ENCODE measurements at regions not wholly inside any gene's neighbourhood (a gene's known extent, or its start where the extent isn't known, plus 50 kb on each side); places are given as distances from the start of the nearest gene placed in this dataset.
A peak's percentile ranks its signal among the peaks of the same experiment; 100 is the strongest.
"Not testable (repeated sequence)": the region's sequence is repeated elsewhere in the genome, so short reads cannot be mapped to it uniquely, and the experiment has no call there.

- no peaks in the 10 kb centered on the region for H3K27me3 ChIP-seq (replicated peaks; ENCODE audit: control insufficient read depth, insufficient read depth, low read length)
- no peaks in the 10 kb centered on the region for H3K9me3 ChIP-seq (ENCODE audit: control insufficient read depth, low read length)
- H3K4me1 ChIP-seq (ENCODE audit: control insufficient read depth, insufficient read depth, low read length): peaks cover 31% of the 10 kb centered on the region
- H3K4me3 ChIP-seq (ENCODE audit: low read length): no peak overlapping the region
- H3K36me3 ChIP-seq (ENCODE audit: control insufficient read depth, insufficient read depth, low read length, severe bottlenecking): no peaks in the 10 kb centered on the region
- no peak overlapping the region for H3K9ac ChIP-seq (ENCODE audit: low read length)
- no peak for DNase-seq (ENCODE audit: low read depth)
Measured at GRCh38 chr5:91315701-91316100, 67.4 kb downstream of the ARRDC3 start.

DNA sequence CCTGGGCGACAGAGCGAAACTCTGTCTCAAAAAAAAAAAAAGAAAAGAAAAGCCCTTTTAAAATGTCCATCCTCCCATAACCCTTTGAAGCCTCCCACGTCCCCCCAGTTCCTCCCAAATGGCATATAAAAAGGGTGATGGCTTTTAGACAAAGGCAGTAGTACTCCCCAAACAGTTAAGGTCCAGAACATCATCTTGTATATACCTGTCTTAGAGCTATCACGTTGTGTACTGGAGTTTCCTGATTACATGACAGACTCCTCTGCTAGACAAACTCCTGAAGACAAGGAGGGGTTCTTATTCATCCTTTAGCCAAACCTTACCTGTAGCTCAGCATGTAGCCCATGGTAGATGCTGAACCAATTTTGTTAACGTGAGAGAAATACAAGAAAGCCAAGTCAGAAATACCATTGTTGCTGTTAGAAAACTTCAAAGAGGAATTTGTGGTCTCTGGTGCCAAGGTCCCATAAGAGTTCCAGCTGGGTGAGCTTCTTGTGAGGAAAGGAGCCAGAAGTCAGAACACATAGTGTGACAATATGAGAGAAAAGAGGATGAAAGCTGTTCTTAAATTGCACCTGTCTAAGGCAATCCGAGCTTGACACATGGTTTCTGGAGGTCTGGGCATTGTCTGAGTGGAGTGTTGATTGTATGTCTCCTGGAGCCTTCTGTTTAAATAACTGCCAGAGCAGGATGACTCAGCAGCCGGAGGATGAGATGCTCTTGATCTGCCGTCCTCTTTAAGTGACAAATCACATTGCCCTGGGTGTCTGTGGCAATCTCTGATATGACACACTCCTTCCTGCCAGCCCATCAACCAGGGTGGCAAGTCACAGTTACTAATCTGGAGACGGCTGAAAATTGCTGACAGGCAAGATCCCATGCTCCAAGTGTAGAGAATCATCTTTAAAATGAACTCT is 69.1 kb downstream of the ARRDC3 start:
- no peaks in the 10 kb centered on the region for H3K27me3 ChIP-seq (replicated peaks; ENCODE audit: control insufficient read depth, insufficient read depth, low read length)
- H3K4me3 ChIP-seq (ENCODE audit: low read length): peak overlapping the region; percentile 54
- DNase-seq (ENCODE audit: low read depth): peak; percentile 88
- peaks cover 31% of the 10 kb centered on the region for H3K4me1 ChIP-seq (ENCODE audit: control insufficient read depth, insufficient read depth, low read length)
- H3K9me3 ChIP-seq (ENCODE audit: control insufficient read depth, low read length): no peaks in the 10 kb centered on the region
- H3K9ac ChIP-seq (ENCODE audit: low read length): peak overlapping the region; percentile 37
- no peaks in the 10 kb centered on the region for H3K36me3 ChIP-seq (ENCODE audit: control insufficient read depth, insufficient read depth, low read length, severe bottlenecking)

DNA sequence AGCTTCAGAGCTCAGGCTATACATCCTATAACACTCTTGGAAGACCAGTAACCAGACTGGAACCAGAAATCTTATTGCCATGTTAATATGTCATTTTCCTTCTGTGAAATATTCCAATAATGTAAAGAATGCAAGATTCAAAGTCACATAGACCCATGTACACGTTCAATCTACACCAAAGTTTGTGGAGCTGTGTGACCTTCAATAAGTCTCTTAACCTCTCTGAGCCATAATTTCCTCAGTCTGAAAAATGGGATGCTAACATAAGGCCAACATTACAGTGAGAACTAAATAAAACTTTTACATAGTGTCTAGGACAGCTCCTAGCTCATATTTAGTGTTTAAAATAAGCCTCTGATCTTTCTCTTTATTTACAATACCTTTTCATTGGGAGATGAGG is 70.4 kb downstream of the ARRDC3 start:
- H3K9ac ChIP-seq (ENCODE audit: low read length): peak overlapping the region; percentile 44
- peaks cover 33% of the 10 kb centered on the region for H3K4me1 ChIP-seq (ENCODE audit: control insufficient read depth, insufficient read depth, low read length)
- peak; percentile 14 for DNase-seq (ENCODE audit: low read depth)
- H3K4me3 ChIP-seq (ENCODE audit: low read length): peak overlapping the region; percentile 20
- no peaks in the 10 kb centered on the region for H3K27me3 ChIP-seq (replicated peaks; ENCODE audit: control insufficient read depth, insufficient read depth, low read length)
- H3K9me3 ChIP-seq (ENCODE audit: control insufficient read depth, low read length): no peaks in the 10 kb centered on the region
- H3K36me3 ChIP-seq (ENCODE audit: control insufficient read depth, insufficient read depth, low read length, severe bottlenecking): no peaks in the 10 kb centered on the region

DNA sequence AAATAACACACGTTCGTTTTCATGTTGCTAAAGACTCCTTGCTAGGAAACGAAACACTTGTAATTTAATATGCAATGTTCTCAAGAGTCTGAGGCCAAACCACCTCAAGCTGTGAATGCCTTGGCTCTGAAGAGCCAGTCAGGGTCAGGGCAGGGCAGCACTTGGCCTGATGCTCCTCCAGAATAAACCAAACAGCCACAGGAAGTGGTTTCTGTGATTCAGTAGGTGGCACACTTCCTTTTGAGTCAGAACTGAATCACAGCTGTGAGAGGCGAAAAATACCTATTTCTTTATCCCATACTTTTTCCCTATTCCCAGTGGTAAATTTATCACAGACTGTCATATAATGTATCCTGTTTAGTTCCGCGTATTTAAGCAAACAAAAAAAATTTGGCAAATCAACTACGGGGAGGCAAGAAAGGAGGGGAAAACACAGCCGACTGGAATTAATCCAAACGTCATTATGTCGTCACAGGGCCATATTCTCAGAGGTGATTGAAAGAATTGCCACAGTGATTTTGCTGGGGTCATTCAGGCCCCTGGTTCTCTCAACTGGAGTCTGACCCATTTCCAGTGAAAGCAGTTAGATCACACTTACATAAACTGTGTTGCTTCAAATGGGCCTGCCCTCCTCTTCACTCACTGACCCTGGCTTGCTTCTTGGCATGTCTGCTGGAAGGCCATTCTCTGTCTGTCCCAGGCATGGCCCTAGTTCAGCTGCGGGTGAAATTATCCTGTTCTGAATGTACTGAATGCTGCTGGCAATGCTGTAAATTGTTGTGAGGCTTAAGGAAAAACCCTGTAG is 71.2 kb downstream of the ARRDC3 start:
- Histone ChIP-seq H3K36me3 (ENCODE audit: control insufficient read depth, insufficient read depth, low read length, severe bottlenecking) (no peaks in the 10 kb centered on the region), H3K4me3 (ENCODE audit: low read length) (peak overlapping the region; percentile 33), H3K4me1 (ENCODE audit: control insufficient read depth, insufficient read depth, low read length) (peaks cover 41% of the 10 kb centered on the region), H3K9ac (ENCODE audit: low read length) (peak overlapping the region; percentile 44), H3K27me3 (replicated peaks; ENCODE audit: control insufficient read depth, insufficient read depth, low read length) (no peaks in the 10 kb centered on the region), H3K9me3 (ENCODE audit: control insufficient read depth, low read length) (no peaks in the 10 kb centered on the region)
- peak; percentile 94 for DNase-seq (ENCODE audit: low read depth)

- H3K36me3 ChIP-seq (ENCODE audit: control insufficient read depth, insufficient read depth, low read length, severe bottlenecking): no peaks in the 10 kb centered on the region
- H3K4me3 ChIP-seq (ENCODE audit: low read length): peak overlapping the region; percentile 46
- peak overlapping the region; percentile 63 for H3K9ac ChIP-seq (ENCODE audit: low read length)
- H3K27me3 ChIP-seq (replicated peaks; ENCODE audit: control insufficient read depth, insufficient read depth, low read length): no peaks in the 10 kb centered on the region
- H3K4me1 ChIP-seq (ENCODE audit: control insufficient read depth, insufficient read depth, low read length): peaks cover 48% of the 10 kb centered on the region
- DNase-seq (ENCODE audit: low read depth): no peak
- no peaks in the 10 kb centered on the region for H3K9me3 ChIP-seq (ENCODE audit: control insufficient read depth, low read length)
Measured at GRCh38 chr5:91311168-91311696, 71.9 kb downstream of the ARRDC3 start.

GRCh38 chr5:91308157-91308556 is 75.0 kb downstream of the ARRDC3 start:
- not testable (repeated sequence) for H3K36me3 ChIP-seq (ENCODE audit: control insufficient read depth, insufficient read depth, low read length, severe bottlenecking); H3K4me3 ChIP-seq (ENCODE audit: low read length); H3K9me3 ChIP-seq (ENCODE audit: control insufficient read depth, low read length); H3K9ac ChIP-seq (ENCODE audit: low read length); DNase-seq (ENCODE audit: low read depth); H3K27me3 ChIP-seq (replicated peaks; ENCODE audit: control insufficient read depth, insufficient read depth, low read length)
- H3K4me1 ChIP-seq (ENCODE audit: control insufficient read depth, insufficient read depth, low read length): peaks cover 41% of the 10 kb centered on the region

DNA sequence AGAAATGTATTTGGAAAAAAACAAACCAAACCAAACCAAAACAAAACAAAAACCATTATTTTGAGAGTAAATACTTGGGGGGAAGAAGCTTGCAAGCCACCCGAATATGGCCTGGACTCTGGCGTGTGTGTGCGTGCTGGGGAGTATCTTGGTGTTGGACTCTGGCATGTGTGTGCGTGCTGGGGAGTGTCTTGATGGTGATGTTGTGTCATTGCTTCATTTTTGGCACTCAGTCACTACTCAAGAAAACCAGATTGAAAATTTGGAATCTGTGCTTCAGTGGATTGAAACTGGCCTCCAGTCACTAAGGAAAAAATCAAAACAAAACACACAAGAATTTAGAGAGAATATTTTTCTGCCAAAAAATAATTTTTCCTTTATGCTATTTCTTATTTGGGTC is 76.1 kb downstream of the ARRDC3 start:
- H3K4me3 ChIP-seq (ENCODE audit: low read length): peak overlapping the region; percentile 49
- peaks cover 34% of the 10 kb centered on the region for H3K4me1 ChIP-seq (ENCODE audit: control insufficient read depth, insufficient read depth, low read length)
- no peaks in the 10 kb centered on the region for H3K36me3 ChIP-seq (ENCODE audit: control insufficient read depth, insufficient read depth, low read length, severe bottlenecking)
- no peaks in the 10 kb centered on the region for H3K27me3 ChIP-seq (replicated peaks; ENCODE audit: control insufficient read depth, insufficient read depth, low read length)
- H3K9me3 ChIP-seq (ENCODE audit: control insufficient read depth, low read length): no peaks in the 10 kb centered on the region
- H3K9ac ChIP-seq (ENCODE audit: low read length): peak overlapping the region; percentile 53
- DNase-seq (ENCODE audit: low read depth): no peak

GRCh38 chr5:91306497-91306896 is 76.6 kb downstream of the ARRDC3 start:
- Histone ChIP-seq H3K36me3 (ENCODE audit: control insufficient read depth, insufficient read depth, low read length, severe bottlenecking) (no peaks in the 10 kb centered on the region), H3K4me3 (ENCODE audit: low read length) (peak overlapping the region; percentile 49), H3K9me3 (ENCODE audit: control insufficient read depth, low read length) (no peaks in the 10 kb centered on the region), H3K4me1 (ENCODE audit: control insufficient read depth, insufficient read depth, low read length) (peaks cover 34% of the 10 kb centered on the region), H3K27me3 (replicated peaks; ENCODE audit: control insufficient read depth, insufficient read depth, low read length) (no peaks in the 10 kb centered on the region), H3K9ac (ENCODE audit: low read length) (peak overlapping the region; percentile 53)
- peak; percentile 14 for DNase-seq (ENCODE audit: low read depth)

GRCh38 chr5:91305640-91306039 is 77.5 kb downstream of the ARRDC3 start:
- Histone ChIP-seq H3K27me3 (replicated peaks; ENCODE audit: control insufficient read depth, insufficient read depth, low read length) (no peaks in the 10 kb centered on the region), H3K4me3 (ENCODE audit: low read length) (no peak overlapping the region), H3K36me3 (ENCODE audit: control insufficient read depth, insufficient read depth, low read length, severe bottlenecking) (no peaks in the 10 kb centered on the region), H3K9me3 (ENCODE audit: control insufficient read depth, low read length) (no peaks in the 10 kb centered on the region), H3K4me1 (ENCODE audit: control insufficient read depth, insufficient read depth, low read length) (peaks cover 32% of the 10 kb centered on the region), H3K9ac (ENCODE audit: low read length) (no peak overlapping the region)
- DNase-seq (ENCODE audit: low read depth): no peak

DNA sequence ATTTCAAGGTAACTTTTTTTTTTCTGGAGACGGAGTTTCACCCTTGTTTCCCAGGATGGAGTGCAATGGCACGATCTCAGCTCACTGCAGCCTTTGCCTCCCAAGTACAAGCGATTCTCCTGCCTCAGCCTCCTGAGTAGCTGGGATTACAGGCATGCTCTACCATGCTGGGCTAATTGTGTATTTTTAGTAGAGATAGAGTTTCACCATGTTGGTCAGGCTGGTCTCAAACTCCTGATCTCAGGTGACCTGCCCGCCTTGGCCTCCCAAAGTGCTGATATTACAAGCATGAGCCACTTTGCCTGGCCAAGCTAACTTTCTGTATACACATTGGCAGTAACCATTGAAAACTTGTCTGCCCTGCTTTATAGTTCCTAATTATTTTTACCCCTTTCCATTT is 79.1 kb downstream of the ARRDC3 start:
- H3K4me3 ChIP-seq (ENCODE audit: low read length); DNase-seq (ENCODE audit: low read depth); H3K36me3 ChIP-seq (ENCODE audit: control insufficient read depth, insufficient read depth, low read length, severe bottlenecking); H3K9ac ChIP-seq (ENCODE audit: low read length); H3K9me3 ChIP-seq (ENCODE audit: control insufficient read depth, low read length); H3K27me3 ChIP-seq (replicated peaks; ENCODE audit: control insufficient read depth, insufficient read depth, low read length): not testable (repeated sequence)
- peaks cover 32% of the 10 kb centered on the region for H3K4me1 ChIP-seq (ENCODE audit: control insufficient read depth, insufficient read depth, low read length)

DNA sequence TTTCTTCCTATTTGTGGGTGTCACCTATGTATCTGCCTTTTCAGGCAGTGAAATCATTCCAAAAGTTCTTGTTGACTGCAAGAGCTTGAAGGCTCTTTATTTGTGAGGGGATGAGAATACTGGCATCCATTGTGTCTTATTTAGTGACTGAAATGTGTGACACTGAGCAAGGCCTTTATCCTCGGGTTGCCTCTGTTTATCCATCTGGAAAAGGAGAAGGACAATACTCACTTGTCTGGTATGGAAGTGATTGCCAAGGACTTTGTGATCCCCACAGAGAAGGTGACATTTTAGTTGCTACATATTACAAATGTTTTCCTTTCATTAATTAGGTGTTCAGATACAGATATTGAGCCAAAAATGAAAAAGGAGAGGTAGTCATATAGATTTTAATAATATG is 80.2 kb downstream of the ARRDC3 start:
- no peak for DNase-seq (ENCODE audit: low read depth)
- Histone ChIP-seq H3K27me3 (replicated peaks; ENCODE audit: control insufficient read depth, insufficient read depth, low read length) (no peaks in the 10 kb centered on the region), H3K4me1 (ENCODE audit: control insufficient read depth, insufficient read depth, low read length) (peaks cover 32% of the 10 kb centered on the region)

More for the DNA sequence above, 80.2 kb downstream of the ARRDC3 start:
- Histone ChIP-seq H3K9me3 (ENCODE audit: control insufficient read depth, low read length) (no peaks in the 10 kb centered on the region), H3K36me3 (ENCODE audit: control insufficient read depth, insufficient read depth, low read length, severe bottlenecking) (no peaks in the 10 kb centered on the region), H3K9ac (ENCODE audit: low read length) (no peak overlapping the region), H3K4me3 (ENCODE audit: low read length) (no peak overlapping the region)
